GM21717 (cell line): ENCODE measurements at regions not wholly inside any gene's neighbourhood (a gene's known extent, or its start where the extent isn't known, plus 50 kb on each side); places are given as distances from the start of the nearest gene placed in this dataset.

Experiments
- ATAC-seq: cut with Tn5 transposase; IDR thresholded peaks from one replicate; pipeline ENCODE4 v1.9.1; 2021; ENCODE audit warnings: mild to moderate bottlenecking, moderate library complexity; ENCODE audit not compliant: unreplicated experiment

DNA sequence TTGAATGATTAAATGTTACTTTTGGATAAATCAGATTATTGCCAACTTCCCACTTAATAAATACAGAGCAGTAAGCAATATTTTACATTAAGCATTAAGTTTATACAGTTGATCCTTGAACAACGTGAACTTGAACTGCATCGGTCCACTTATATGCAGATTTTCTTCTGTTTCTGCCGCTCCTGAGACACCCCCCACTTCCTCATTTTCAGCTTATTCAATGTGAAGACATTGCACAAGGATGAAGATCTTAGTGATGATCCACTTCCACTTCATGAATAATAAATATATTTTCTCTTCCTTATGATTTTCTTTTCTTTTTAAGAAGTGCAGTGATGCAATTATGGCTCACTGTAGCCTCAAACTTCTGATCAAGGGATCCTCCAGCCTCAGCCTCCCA, 167.2 kb downstream of the LINC00237 start:
- ATAC-seq: no peak

GRCh38 chr20:20938599-20938998, 167.6 kb downstream of the LINC00237 start:
- no peak for ATAC-seq

DNA sequence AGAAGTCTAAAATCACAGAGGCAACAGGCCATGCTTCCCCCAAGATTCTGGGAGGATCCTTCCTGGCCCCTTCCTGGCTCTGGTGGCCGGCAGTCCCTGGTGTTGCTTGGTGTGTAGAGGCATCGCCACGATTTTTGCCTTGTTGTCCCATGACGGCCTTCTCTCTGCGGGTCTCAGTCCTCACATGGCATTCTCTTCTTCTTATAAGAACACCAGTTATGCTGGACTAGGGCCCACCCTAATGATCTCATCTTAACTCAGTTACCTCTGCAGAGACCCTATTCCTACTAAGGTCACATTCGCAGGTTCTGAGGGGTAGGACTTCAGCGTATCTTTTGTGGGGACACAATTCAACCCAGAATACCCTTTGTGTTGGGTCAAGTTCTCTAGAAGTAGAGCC, 168.0 kb downstream of the LINC00237 start:
- no peak for ATAC-seq

GRCh38 chr20:20933142-20933958, 172.8 kb downstream of the LINC00237 start:
- no peak for ATAC-seq

GRCh38 chr20:20932156-20932555, 174.0 kb downstream of the LINC00237 start:
- no peak for ATAC-seq

- ATAC-seq: no peak
Measured at GRCh38 chr20:20931632-20932031, 174.5 kb downstream of the LINC00237 start.

DNA sequence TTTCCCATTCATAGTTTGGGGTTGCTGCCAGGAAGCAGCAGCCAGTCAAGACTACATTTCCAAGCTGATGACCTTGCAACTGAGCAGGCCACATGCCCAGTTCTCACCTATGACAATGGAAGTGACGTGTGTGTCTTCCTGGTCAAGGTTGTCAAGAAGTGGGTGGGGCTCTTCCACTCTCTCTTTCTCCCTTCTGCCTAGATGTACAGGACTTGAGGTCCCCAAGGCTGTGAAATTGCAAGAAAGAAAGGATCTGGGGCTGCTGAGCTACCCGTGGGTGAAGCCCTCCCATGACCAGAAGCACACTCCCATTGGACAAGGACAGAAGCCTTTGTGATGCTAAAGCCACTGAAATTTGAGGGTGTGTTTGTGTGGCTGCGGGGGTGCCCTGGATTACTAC, 175.1 kb downstream of the LINC00237 start:
- no peak for ATAC-seq

DNA sequence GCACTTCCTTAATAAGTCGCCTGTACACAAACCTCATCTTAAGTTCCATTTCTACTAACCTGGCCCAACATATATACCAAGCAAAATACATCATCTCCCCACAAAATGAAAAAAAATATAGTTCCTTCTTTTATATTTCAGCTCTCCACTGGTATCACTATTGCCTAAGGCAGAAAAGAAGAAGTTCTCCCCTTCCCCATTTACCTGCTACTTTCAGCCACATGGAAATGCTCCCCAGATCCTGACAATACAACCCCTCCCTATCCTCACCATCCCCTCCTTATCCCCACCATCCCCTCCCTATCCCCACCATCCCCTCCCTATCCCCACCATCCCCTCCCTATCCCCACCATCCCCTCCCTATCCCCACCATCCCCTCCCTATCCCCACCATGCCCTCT, 175.7 kb downstream of the LINC00237 start:
- ATAC-seq: no peak

DNA sequence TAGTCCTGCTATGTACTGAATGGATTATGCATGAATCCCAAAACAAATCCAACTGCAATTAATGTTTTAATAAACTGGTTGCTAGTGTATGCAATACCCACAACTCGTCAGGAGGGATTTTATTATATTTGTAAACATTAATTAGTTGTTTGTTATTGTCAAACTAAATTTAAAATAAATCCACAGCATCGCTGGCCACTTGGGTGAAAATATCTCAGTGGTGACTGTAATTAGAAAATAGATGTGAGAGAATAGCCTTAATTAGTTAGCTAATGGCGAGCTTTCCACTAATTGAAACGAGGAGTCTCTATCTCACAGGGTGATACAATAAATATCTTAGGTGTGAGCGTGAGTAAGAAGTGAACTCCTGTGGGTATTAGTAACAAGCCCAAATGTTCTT, 176.8 kb downstream of the LINC00237 start:
- no peak for ATAC-seq

- ATAC-seq: no peak
Measured at GRCh38 chr20:20926222-20926905, 179.8 kb downstream of the LINC00237 start.

GRCh38 chr20:20920433-20920832, 185.7 kb downstream of the LINC00237 start:
- no peak for ATAC-seq

DNA sequence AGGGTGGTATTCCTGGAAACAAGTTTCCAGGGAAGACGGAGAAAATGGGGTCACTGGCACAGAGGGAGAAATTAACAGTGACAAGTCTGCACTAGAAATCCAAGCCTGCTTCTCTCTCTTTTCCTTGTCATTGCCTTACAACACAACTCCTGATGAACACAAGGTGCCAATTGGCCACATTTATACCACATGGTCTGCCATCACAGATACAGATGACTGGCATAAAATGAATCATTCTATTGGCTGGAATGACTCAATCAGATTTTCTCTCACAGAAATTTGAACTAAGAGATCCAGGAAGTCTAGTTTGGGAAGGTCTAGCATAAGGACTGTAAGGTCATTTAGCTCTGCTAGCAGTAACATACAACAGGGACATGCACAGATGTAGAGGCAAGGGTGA, 190.3 kb downstream of the LINC00237 start:
- no peak for ATAC-seq

- ATAC-seq: no peak
Measured at GRCh38 chr20:20904501-20904831, 192.0 kb upstream of the RALGAPA2 start.

DNA sequence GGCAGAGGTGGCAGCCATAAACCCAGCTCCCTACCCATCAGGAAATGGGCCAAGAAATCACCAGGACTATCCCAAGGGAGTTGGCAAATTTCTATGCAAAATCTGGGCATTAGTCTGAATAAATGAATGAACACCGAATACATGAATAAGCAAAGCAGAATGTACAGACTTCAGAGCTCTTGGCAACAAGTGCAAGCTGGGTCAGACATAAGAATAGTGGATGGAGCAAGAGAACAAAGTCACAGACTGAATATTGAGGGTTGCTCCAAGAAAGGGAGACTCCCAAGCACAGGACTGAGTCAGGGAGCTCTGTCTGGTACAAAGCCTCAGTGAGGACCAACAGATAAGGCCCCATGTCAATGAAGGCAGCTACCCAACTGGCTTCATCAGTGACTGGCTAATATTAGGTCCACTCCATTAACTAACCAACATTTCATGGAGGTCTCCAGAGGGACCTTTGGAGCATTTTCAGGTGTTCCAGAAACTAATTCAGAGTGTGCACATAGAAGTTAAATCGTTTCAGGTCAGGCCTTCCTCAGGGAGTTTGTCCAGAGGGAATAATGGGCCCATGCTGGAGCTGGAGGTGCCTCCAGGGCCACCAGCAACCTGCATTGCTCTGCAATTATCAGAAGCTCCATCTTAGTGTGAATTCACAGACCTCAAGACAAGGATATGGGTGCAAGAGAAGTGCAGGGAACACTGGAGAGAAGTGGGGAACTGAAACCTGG, 191.5 kb upstream of the RALGAPA2 start:
- no peak for ATAC-seq

GRCh38 chr20:20897922-20898321, 185.5 kb upstream of the RALGAPA2 start:
- ATAC-seq: no peak

DNA sequence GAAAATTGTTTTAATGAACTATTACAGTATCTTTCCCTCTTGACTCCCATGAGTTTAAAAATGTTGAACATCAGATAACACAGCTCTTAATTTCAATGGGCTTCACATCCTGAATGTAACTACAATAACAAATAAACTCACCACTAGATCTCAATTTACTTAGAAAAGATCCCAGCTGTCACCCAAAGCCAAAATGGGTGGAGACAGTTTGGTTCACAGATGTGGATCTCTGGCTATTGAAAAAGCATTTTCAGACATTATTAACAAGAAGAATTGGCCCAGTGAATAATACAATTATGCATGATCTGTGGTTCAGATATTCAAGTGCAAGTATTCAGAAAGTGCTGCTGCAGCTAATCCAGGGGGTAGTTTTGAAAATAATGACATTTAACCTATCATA, 184.7 kb upstream of the RALGAPA2 start:
- no peak for ATAC-seq

GRCh38 chr20:20896606-20897005, 184.2 kb upstream of the RALGAPA2 start:
- ATAC-seq: no peak

DNA sequence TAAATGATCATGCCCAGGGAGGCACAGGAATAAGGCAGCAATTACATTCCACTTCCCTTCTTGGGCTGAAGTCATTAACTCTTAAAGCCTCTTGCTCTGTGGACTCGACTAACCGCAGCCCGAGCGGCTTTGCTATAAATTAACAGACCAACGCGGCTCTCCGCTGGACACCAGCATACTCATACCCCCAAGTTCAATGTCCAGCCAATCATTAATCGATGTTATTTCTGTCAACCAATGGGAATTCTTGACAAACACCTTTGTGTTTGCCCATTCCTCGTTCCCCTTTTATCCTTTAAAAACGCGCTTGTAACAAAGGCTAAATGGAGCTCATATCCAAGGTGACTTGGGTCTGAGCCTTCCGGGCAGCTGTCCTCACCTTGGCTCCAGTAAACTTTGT, 183.1 kb upstream of the RALGAPA2 start:
- no peak for ATAC-seq

DNA sequence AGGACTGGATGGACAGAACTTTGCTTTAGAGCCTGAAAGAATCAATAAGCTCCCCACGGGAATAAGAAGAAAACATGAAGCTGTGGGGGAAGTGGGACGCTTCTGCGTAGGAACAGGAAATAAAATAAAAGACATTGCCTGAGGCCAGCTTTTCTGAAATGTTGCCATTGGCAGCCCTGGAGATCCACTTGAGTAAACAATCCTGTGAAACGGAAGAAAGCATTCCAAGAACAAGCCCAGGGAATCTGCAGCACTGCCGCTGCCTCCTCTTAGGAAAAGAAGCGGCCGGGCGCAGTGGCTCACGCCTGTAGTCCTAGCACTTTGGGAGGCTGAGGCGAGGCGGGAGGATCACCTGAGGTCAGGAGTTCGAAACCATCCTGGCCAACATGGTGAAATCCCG, 182.3 kb upstream of the RALGAPA2 start:
- ATAC-seq: no peak

DNA sequence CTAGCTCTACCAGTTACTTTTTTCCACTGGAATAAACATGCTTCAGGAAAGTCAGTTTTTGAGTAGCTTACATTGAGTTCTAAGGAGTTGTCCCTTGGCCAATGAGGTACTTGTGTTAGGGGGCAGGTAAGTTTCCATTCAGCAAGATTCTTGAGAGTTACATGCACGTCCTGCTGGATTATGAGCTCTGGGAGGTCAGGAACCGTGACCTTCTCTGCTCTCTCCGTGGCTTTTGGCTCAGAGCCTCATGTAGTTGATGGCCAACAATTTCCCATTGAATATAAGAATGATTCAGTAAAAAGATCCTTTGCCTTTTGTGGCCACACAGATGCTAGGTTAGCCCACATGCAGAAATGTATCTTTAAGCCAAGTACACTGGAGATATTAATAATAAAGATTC, 181.8 kb upstream of the RALGAPA2 start:
- ATAC-seq: no peak

GRCh38 chr20:20892328-20892727, 179.9 kb upstream of the RALGAPA2 start:
- no peak for ATAC-seq

DNA sequence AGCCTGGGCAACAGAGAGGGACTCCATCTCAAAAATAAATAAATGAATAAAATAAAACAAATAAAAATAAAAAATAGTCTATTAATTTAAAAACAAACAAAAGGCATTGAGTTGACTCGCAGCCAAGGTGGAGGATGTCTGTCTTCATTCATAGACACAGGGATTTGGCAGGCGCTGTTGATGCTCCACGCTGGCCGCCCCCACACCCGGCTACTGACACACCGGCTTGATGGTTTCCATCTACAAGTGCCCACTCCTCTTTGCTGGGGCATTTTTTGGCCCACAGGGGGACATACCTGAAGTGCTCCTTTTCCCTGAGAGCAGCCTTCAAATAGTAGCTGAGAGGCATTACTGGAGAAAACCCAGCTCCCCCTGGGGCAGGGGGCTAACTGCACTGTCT, 178.3 kb upstream of the RALGAPA2 start:
- no peak for ATAC-seq
